ENCODE measurements at regions not wholly inside any gene's neighbourhood (a gene's known extent, or its start where the extent isn't known, plus 50 kb on each side); places are given as distances from the start of the nearest gene placed in this dataset.
"Not testable (repeated sequence)": the region's sequence is repeated elsewhere in the genome, so short reads cannot be mapped to it uniquely, and the experiment has no call there.

DNA sequence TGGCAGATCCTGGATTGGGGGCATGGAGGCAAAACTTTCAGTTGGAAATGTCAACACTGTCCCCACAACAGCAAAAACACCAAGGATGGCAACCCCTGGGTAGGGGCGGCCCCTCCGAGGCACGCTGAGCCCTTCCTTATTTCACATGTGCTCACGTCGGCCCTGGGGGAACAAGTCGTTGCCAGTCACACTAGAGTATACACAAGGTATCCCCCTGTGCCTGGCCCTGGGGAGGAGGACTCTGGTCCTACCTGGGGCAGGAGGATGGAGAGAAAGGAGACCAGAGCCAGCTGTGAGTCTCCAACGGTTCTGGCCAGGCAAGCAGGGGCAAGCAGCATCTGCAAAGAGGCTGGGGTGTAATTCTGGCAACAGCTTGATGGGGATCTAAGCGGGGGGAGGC is 126.9 kb upstream of the FOXD4L5 start:
- Histone ChIP-seq H3K27me3 (replicated peaks; ENCODE audit: insufficient read depth) (no peaks in the 10 kb centered on the region), H3K27ac (no peak overlapping the region), H3K36me3 (no peaks in the 10 kb centered on the region), H3K4me3 (no peak overlapping the region), H3K4me1 (replicated peaks) (no peaks in the 10 kb centered on the region), H3K9me3 (no peaks in the 10 kb centered on the region)
- WGBS, result 78% methylated on average over 8 of the region's 8 CpGs
- intact Hi-C loops (cut with DNase I), result no loop called here
- TF ChIP-seq POLR2A (IDR thresholded peaks at IDR 0.05), result no peak
- TF ChIP-seq POLR2AphosphoS5 (IDR thresholded peaks at IDR 0.05), result no peak
- TF ChIP-seq, protein P1, sequence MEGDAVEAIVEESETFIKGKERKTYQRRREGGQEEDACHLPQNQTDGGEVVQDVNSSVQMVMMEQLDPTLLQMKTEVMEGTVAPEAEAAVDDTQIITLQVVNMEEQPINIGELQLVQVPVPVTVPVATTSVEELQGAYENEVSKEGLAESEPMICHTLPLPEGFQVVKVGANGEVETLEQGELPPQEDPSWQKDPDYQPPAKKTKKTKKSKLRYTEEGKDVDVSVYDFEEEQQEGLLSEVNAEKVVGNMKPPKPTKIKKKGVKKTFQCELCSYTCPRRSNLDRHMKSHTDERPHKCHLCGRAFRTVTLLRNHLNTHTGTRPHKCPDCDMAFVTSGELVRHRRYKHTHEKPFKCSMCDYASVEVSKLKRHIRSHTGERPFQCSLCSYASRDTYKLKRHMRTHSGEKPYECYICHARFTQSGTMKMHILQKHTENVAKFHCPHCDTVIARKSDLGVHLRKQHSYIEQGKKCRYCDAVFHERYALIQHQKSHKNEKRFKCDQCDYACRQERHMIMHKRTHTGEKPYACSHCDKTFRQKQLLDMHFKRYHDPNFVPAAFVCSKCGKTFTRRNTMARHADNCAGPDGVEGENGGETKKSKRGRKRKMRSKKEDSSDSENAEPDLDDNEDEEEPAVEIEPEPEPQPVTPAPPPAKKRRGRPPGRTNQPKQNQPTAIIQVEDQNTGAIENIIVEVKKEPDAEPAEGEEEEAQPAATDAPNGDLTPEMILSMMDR (IDR thresholded peaks at IDR 0.05), result no peak
- DNase-seq (ENCODE audit: low spot score), result no peak

DNA sequence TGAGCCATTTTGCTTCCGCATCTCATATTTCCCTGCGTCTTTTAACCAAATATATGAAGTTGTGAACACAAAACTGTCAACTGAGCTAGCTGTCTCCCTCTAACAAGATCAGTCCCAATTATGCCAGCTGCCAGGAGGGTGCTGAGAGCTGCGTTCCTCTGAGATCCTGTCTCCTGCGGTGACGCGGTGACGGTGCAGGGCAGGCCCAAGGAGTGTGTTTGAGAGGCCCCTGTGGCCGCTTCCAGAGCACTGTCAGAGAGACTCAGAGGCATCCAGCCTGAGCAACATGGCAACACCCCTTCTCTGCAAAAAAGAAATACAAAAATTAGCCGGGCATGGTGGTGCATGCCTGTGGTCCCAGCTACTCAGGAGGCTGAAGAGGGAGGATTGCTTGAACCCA is 126.3 kb upstream of the FOXD4L5 start:
- Histone ChIP-seq H3K27me3 (replicated peaks; ENCODE audit: insufficient read depth) (no peaks in the 10 kb centered on the region), H3K9me3 (no peaks in the 10 kb centered on the region), H3K4me1 (replicated peaks) (no peaks in the 10 kb centered on the region), H3K4me3 (no peak overlapping the region), H3K27ac (no peak overlapping the region), H3K36me3 (no peaks in the 10 kb centered on the region)
- TF ChIP-seq, protein P1 (IDR thresholded peaks at IDR 0.05), result no peak
- TF ChIP-seq POLR2A (IDR thresholded peaks at IDR 0.05), result no peak
- no peak for TF ChIP-seq POLR2AphosphoS5 (IDR thresholded peaks at IDR 0.05)
- 91% methylated on average over 9 of the region's 9 CpGs for WGBS
- intact Hi-C loops (cut with DNase I), result no loop called here
- DNase-seq (ENCODE audit: low spot score), result no peak

DNA sequence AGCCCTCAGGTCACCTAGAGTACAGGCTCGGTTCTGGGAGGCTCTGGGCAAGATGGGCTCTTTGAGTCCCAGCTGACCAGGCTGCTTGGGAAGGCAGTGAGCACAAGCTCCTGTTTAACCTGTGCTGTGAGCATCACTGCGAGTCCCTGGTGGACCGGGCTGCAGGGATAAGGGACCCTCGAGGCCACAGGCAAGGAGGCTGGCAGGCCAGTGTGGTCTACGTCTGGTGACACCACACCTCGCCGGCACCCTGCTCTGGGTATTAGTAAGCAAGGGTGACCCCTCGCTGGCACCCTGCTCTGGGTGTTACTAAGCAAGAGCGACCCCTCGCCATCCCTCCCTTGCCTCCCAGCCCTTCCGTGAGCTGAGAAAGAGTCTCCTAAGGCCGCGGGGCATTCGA is 125.9 kb upstream of the FOXD4L5 start:
- DNase-seq (ENCODE audit: low spot score), result no peak
- no peaks in the 10 kb centered on the region for H3K36me3 ChIP-seq

GRCh38 chr9:65409471-65409980 is 124.5 kb upstream of the FOXD4L5 start:
- WGBS, result 85% methylated on average over 14 of the region's 14 CpGs
- DNase-seq (ENCODE audit: low spot score), result no peak

More for the DNA sequence above, 125.9 kb upstream of the FOXD4L5 start:
- Histone ChIP-seq H3K4me3 (no peak overlapping the region), H3K27ac (no peak overlapping the region), H3K4me1 (replicated peaks) (no peaks in the 10 kb centered on the region), H3K9me3 (no peaks in the 10 kb centered on the region), H3K27me3 (replicated peaks; ENCODE audit: insufficient read depth) (no peaks in the 10 kb centered on the region)
- intact Hi-C loops (cut with DNase I), result no loop called here
- TF ChIP-seq, protein P1 (IDR thresholded peaks at IDR 0.05), result no peak
- no peak for TF ChIP-seq POLR2A (IDR thresholded peaks at IDR 0.05)
- no peak for TF ChIP-seq POLR2AphosphoS5 (IDR thresholded peaks at IDR 0.05)
- 84% methylated on average over 10 of the region's 14 CpGs for WGBS

DNA sequence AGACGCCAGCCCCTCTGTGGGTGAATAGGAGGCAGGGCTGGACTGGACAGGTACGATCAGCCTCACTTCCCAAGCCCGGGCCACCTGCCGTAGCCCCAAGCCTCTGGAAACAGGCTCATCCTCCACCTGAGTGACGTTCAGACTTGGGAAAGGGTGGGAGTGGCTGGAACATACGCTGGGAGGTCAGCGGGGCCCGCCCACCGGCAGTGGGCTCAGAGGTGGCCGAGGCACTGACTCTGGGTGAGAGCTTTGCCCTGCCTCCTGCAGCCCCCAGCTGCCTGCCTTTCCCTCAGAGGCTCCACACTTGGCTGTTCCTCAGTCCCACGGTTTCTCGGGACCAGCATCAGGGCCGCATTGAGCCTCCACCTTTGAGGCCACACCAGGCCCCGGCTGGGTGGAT is 123.8 kb upstream of the FOXD4L5 start:
- WGBS, result 86% methylated on average over 14 of the region's 14 CpGs

More at GRCh38 chr9:65409471-65409980, 124.5 kb upstream of the FOXD4L5 start:
- Histone ChIP-seq H3K9me3 (no peaks in the 10 kb centered on the region), H3K36me3 (no peaks in the 10 kb centered on the region), H3K4me3 (no peak overlapping the region), H3K27ac (no peak overlapping the region), H3K4me1 (replicated peaks) (no peaks in the 10 kb centered on the region), H3K27me3 (replicated peaks; ENCODE audit: insufficient read depth) (no peaks in the 10 kb centered on the region)
- TF ChIP-seq, protein P1 (IDR thresholded peaks at IDR 0.05), result no peak
- TF ChIP-seq POLR2AphosphoS5 (IDR thresholded peaks at IDR 0.05), result no peak
- TF ChIP-seq POLR2A (IDR thresholded peaks at IDR 0.05), result no peak
- intact Hi-C loops (cut with DNase I), result no loop called here

DNA sequence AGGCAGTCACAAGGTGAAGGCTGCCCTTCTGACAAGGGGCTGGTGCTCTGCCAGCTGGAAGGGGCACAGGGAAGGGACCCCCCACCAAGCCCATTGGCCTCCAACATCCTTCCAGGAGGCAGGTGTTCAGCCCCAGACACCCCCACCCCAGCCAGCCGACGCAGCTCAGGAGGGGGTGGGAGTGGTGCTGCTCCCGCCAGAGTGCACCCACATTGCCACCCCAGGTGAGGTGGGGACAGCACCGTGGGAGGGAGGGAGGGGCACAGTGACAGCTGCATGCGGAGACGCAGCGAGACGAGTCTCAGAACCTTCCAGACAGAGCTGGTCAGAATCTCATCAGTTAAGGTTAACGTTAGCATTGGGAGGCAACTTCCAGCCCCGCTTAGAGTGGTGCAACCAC is 121.6 kb upstream of the FOXD4L5 start:
- H3K4me1 ChIP-seq (replicated peaks); DNase-seq (ENCODE audit: low spot score); H3K27ac ChIP-seq; H3K36me3 ChIP-seq; H3K9me3 ChIP-seq; H3K27me3 ChIP-seq (replicated peaks; ENCODE audit: insufficient read depth); intact Hi-C loops (cut with DNase I); H3K4me3 ChIP-seq: not testable (repeated sequence)
- WGBS, result 93% methylated on average over 10 of the region's 10 CpGs

More for the DNA sequence above, 123.8 kb upstream of the FOXD4L5 start:
- H3K36me3 ChIP-seq; H3K27me3 ChIP-seq (replicated peaks; ENCODE audit: insufficient read depth); H3K9me3 ChIP-seq; intact Hi-C loops (cut with DNase I); DNase-seq (ENCODE audit: low spot score); H3K27ac ChIP-seq; H3K4me3 ChIP-seq; H3K4me1 ChIP-seq (replicated peaks): not testable (repeated sequence)

DNA sequence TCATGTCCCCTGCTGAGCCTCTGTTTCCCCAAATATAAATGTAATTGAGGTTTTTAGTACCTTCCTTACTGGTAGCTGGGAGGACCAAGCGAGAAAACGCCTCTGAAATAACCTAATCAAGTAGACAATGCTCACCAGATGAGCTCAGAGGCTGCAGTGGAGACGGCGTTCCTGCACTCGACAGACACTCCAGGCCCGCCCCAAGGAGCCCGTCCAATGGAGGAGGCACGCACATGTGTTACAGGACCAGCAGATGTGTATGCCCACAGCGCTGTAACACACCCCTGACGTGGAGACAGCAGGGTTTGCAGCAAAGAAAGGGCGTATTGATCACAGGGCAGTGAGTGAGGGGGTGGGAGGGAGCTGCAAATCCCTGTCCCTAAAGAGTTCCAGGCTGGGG is 120.8 kb upstream of the FOXD4L5 start:
- H3K27ac ChIP-seq; H3K4me1 ChIP-seq (replicated peaks); DNase-seq (ENCODE audit: low spot score); H3K4me3 ChIP-seq; H3K27me3 ChIP-seq (replicated peaks; ENCODE audit: insufficient read depth); H3K9me3 ChIP-seq; H3K36me3 ChIP-seq; intact Hi-C loops (cut with DNase I): not testable (repeated sequence)
- WGBS, result 81% methylated on average over 11 of the region's 11 CpGs
